Lower leg skin (tissue), 4 donors: ENCODE measurements at regions not wholly inside any gene's neighbourhood (a gene's known extent, or its start where the extent isn't known, plus 50 kb on each side); places are given as distances from the start of the nearest gene placed in this dataset.

Experiments used
- DNase-seq, 2 donors: peaks; one replicate each; pipeline ENCODE4 v3.0.0-alpha.2; 2019; ENCODE audit warnings: low spot score in 2 of 2
- H3K4me3 ChIP-seq: fragments of 200-600 bp; sonication (generic); 2 replicates; pipeline ENCODE4 v1.5.1; 2017; ENCODE audit warnings: mild to moderate bottlenecking, low read depth; ENCODE audit not compliant: poor library complexity, severe bottlenecking
- CTCF ChIP-seq, 3 donors: fragments of 450-650 bp; IDR thresholded peaks; one replicate each; pipeline ENCODE4 v1.5.1; 2016; ENCODE audit warnings: antibody characterized with exemption in 3 of 3, mild to moderate bottlenecking in 3 of 3, moderate library complexity in 2 of 3
- POLR2A ChIP-seq, 2 donors: fragments of 450-650 bp; IDR thresholded peaks; one replicate each; pipeline ENCODE4 v1.6.1; 2016 to 2017; ENCODE audit warnings: antibody characterized with exemption in 2 of 2, mild to moderate bottlenecking in 1 of 2, moderate library complexity in 1 of 2
- WGBS, 2 donors: methylation state at CpG; one replicate each; pipeline ENCODE4 v1.1.5; 2018; 5-methylcytosine and 5-hydroxymethylcytosine counted together
- intact Hi-C: fragments of 100-400 bp; cut with DNase I; formaldehyde crosslinking; loops from one replicate; pipeline ENCODE4 v1.15.0; 2023; ENCODE audit warnings: low total_unique reads

- intact Hi-C loops = no loop called here
- 94 to 100% methylated on average over 5 of the region's 5 CpGs for WGBS, 2 donors
- TF ChIP-seq POLR2A (IDR thresholded peaks at IDR 0.05) (no peak), CTCF (IDR thresholded peaks at IDR 0.05) (no peak)
- DNase-seq = no peak
- no peak overlapping the region for H3K4me3 ChIP-seq
Observed at GRCh38 chr4:152020073-152020472, 259.3 kb upstream of the GATB start.

- TF ChIP-seq POLR2A (IDR thresholded peaks at IDR 0.05) (no peak), CTCF (IDR thresholded peaks at IDR 0.05) (no peak)
- H3K4me3 ChIP-seq = no peak overlapping the region
- DNase-seq = no peak
- 87 to 92% methylated on average over 5 of the region's 5 CpGs for WGBS, 2 donors
- intact Hi-C loops = no loop called here
Observed at GRCh38 chr4:152016303-152016620, 255.5 kb upstream of the GATB start.

- no peak overlapping the region for H3K4me3 ChIP-seq
- 89 to 90% methylated on average over 11 of the region's 11 CpGs for WGBS, 2 donors
- intact Hi-C loops = no loop called here
- TF ChIP-seq POLR2A (IDR thresholded peaks at IDR 0.05) (no peak), CTCF (IDR thresholded peaks at IDR 0.05) (no peak)
- DNase-seq = no peak
Observed at GRCh38 chr4:152015597-152016302, 254.9 kb upstream of the GATB start.

GRCh38 chr4:152014280-152014679, 253.5 kb upstream of the GATB start:
- 45 to 58% methylated on average over 3 of the region's 3 CpGs for WGBS, 2 donors
- TF ChIP-seq CTCF (IDR thresholded peaks at IDR 0.05) (no peak), POLR2A (IDR thresholded peaks at IDR 0.05) (no peak)
- intact Hi-C loops = no loop called here
- no peak overlapping the region for H3K4me3 ChIP-seq
- no peak for DNase-seq

GRCh38 chr4:152011469-152011868, 250.7 kb upstream of the GATB start:
- intact Hi-C loops = no loop called here
- 77 to 78% methylated on average over 7 of the region's 7 CpGs for WGBS, 2 donors
- DNase-seq = no peak
- H3K4me3 ChIP-seq = no peak overlapping the region
- TF ChIP-seq POLR2A (IDR thresholded peaks at IDR 0.05) = no peak
- no peak for TF ChIP-seq CTCF (IDR thresholded peaks at IDR 0.05)

GRCh38 chr4:152010710-152011079, 249.9 kb upstream of the GATB start:
- 51 to 57% methylated on average over 2 of the region's 2 CpGs for WGBS, 2 donors
- intact Hi-C loops = no loop called here
- TF ChIP-seq POLR2A (IDR thresholded peaks at IDR 0.05) (no peak), CTCF (IDR thresholded peaks at IDR 0.05) (no peak)
- no peak overlapping the region for H3K4me3 ChIP-seq
- DNase-seq = peak in 1 of 2 donors; percentile 32
